ENCODE measurements at regions not wholly inside any gene's neighbourhood (a gene's known extent, or its start where the extent isn't known, plus 50 kb on each side); places are given as distances from the start of the nearest gene placed in this dataset.

DNA sequence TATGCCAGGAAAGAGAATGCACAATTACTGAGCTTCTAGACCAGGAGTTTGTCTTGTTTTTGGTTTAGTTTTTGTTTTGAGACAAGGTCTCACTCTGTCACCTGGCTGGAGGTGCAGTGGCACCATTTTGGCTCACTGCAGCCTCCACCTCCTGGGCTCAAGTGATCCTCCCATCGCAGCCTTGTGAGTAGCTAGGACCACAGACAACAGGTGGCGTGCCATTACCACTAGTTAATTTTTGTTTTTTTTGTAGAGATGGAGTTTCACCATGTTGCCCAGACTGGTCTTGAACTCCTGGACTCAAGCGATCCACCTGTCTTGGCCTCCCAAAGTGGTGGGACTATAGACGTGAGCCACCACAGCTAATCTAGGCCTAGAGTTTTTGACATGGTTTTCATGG, 104.4 kb upstream of the CCDC54 start:
- TF ChIP-seq, protein P1, sequence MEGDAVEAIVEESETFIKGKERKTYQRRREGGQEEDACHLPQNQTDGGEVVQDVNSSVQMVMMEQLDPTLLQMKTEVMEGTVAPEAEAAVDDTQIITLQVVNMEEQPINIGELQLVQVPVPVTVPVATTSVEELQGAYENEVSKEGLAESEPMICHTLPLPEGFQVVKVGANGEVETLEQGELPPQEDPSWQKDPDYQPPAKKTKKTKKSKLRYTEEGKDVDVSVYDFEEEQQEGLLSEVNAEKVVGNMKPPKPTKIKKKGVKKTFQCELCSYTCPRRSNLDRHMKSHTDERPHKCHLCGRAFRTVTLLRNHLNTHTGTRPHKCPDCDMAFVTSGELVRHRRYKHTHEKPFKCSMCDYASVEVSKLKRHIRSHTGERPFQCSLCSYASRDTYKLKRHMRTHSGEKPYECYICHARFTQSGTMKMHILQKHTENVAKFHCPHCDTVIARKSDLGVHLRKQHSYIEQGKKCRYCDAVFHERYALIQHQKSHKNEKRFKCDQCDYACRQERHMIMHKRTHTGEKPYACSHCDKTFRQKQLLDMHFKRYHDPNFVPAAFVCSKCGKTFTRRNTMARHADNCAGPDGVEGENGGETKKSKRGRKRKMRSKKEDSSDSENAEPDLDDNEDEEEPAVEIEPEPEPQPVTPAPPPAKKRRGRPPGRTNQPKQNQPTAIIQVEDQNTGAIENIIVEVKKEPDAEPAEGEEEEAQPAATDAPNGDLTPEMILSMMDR (conservative IDR thresholded peaks at IDR 0.05; ENCODE audit: low read length): no peak
- no peak for TF ChIP-seq EZH2phosphoT487 (IDR thresholded peaks at IDR 0.05; ENCODE audit: borderline replicate concordance)
